Caki2 (cell line): ENCODE measurements at regions not wholly inside any gene's neighbourhood (a gene's known extent, or its start where the extent isn't known, plus 50 kb on each side); places are given as distances from the start of the nearest gene placed in this dataset.
"Not testable (repeated sequence)": the region's sequence is repeated elsewhere in the genome, so short reads cannot be mapped to it uniquely, and the experiment has no call there.

ENCODE experiments used
- DNase-seq: peaks from one replicate; pipeline ENCODE4 v3.0.0-alpha.2; 2015; ENCODE audit warnings: low read depth
- in situ Hi-C: cut with HindIII; loops from 2 replicates; pipeline ENCODE4 v1.10.0; 2016; ENCODE audit warnings: low sequenced_read_pairs, low pct_unique_long_range_greater_than_20kb, mixed read lengths

DNA sequence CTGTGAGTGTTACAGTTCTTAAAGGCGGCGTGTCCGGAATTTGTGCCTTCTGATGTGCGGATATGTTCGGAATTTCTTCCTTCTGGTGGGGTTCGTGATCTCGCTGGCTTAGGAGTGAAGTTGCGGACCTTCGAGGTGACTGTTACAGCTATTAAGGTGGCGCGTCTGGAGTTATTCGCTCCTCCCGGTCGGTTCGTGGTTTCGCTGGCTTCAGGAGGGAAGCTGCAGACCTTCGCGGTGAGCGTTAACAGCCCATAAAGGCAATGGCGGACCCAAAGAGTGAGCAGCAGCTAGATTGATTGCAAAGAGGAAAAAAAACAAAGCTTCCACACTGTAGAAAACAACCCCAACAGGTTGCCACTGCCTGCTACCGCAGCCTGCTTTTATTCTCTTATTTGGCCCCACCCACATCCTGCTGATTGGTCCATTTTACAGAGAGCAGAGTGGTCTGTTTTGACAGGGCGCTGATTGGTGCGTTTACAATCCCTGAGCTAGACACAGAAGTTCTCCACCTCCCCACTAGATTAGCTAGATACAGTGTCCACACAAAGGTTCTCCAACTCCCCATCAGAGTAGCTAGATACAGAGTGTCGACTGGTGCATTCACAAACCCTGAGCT, 95.7 kb upstream of the MYO10 start:
- in situ Hi-C loops, DNase-seq: not testable (repeated sequence)

DNA sequence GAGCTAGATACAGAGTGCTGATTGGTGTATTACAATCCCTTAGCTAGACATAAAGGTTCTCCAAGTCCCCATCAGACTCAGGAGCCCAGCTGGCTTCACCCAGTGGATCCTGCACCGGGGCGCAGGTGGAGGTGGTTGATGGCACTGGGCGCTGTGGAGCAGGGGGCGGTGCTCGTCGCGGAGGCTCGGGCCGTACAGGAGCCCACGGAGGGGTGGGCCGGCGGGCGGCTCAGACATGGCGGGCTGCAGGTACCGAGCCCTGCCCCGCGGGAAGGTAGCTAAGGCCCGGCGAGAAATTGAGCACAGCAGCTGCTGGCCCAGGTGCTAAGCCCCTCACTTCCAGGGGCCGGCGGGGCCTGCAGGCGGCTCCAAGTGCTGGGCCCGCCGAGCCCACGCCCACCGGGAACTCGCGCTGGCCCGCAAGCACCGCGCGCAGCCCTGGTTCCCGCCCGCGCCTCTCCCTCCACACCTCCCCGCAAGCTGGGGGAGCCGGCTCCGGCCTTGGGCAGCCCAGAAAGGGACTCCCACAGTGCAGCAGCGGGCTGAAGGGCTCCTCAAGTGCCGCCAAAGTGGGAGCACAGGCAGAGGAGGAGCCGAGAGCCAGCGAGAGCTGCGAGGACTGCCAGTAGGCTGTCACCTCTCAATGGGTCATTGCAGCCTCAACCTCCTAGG, 96.4 kb upstream of the MYO10 start:
- DNase-seq, in situ Hi-C loops: not testable (repeated sequence)

DNA sequence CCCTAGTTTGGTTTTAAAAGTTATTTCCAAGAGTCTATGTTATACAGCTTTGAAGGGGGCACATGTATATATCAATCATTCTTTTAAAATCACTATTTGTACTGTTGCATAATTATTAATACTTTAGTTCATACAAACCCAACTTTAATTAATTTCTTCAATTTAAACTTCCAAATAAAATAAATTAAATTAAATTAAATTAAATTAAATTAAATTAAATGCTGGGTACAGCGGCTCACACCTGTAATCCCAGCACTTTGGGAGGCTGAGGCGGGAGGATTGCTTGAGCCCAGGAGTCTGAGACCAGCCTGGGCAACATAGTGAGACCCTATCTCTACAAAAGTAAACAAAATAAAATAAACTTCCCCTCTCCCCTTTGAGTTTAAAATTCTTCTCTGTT, 98.9 kb upstream of the MYO10 start:
- DNase-seq, in situ Hi-C loops: not testable (repeated sequence)

DNA sequence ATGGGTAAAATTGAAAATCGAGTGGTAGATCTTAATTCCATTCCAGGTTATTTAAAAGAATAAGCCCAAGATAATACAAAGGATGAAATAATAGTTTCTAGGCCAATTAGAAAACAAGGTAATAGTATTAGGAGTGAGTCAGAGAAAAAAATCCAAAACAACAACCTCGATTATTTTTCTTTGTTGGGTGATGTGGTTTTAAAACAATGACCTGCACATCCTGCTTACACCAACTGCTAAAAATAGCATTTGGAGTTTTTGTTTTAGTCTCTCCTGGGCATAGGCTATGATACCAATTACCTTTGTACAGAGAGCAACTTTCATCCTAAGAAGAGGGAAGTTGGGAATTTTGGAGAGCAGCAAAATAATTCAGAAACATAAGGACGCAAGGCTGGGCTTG, 101.7 kb upstream of the MYO10 start:
- in situ Hi-C loops, result no loop called here
- DNase-seq, result peak; percentile 32

DNA sequence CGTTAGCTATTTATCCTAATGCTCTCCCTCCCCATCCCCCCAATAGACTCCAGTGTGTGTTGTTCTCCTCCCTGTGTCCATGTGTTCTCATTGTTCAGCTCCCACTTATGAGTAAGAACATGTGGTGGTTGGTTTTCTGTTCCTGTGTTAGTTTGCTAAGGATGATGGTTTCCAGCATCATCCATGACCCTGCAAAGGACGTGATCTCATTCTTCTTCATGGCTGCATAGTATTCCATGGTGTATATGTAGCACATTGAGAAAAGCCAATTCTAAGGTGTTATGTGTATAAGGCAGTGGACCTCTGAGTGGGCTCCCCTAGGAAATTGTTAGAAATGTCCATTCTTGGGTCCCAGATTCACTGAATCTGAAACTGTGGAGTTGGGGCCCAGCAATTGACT, 103.1 kb upstream of the MYO10 start:
- in situ Hi-C loops, result no loop called here
- no peak for DNase-seq

DNA sequence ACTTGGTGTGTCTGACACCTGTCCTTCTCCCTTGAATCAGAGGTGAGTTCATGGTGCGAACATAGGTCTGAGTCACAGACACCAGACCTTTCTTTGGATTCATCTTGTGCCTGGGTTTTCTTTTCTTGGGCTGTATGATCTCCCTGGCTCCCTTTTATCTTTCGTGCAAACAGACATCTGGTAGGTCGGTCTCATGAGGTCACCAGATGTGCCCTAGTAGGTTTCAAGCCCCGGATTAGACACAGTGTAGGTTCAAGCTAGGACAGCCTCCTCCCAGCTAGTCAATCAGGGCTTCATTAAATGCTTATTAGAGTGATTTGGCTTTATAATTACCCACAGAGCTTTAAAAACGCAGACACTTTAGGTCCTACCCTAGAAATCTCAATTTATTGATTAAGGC, 106.0 kb upstream of the MYO10 start:
- in situ Hi-C loops, result no loop called here
- DNase-seq, result no peak

DNA sequence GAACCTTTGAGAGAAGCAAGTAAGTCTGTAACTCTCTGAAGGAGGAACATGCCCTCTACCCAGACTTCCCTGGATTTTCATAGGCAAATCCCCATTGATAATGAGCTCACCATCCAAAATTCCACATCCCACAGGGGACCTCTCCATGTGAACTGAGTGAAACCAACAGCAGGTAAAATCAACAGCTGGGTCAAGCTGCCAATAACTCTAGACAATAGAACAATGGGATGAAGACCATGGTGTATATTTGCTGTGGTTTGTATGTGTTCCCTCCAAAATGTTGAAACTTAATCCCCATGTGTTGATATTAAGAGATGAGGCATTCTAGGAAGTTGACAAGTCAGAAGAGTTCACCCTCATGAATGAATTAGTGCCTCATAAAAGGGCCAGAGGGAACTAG, 110.2 kb upstream of the MYO10 start:
- in situ Hi-C loops, result no loop called here
- no peak for DNase-seq

DNA sequence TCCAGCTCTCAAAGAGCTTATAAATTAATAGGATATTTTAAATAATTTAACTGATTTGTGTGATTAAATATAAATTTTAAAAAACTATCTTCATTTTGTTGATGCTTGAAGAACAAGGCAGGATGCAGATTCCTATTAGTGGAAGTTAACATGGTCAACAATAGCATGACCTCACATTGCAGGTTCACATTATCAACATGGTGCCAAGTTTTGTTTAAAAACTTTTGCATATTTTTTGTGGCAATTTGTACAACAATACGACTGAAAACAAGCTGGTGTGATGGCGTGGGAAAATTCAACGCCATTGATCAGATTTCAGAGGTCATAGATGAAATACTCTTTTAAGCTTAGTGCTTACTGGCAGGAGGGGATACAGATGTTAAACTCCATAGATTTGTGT, 114.1 kb upstream of the MYO10 start:
- DNase-seq, result no peak
- in situ Hi-C loops, result no loop called here

DNA sequence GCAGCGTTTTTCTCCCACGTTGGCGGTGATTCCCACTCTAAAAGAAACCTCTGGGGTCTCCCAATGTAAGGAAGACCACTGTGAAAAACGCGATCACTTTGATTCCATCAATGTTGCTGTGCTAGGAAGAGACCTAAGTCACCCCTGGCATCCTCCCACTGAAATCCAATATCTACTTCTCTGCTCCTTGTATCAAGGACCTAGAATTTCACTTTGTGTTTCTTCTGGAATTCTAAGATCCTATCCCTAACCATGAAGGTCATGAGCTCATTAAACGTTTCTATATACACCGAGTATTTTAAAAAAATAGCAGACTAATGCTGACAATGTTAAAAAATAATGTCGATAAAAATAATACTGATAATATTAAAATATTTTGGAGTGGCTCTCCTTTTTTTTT, 118.8 kb upstream of the MYO10 start:
- in situ Hi-C loops, result no loop called here
- peak; percentile 22 for DNase-seq

DNA sequence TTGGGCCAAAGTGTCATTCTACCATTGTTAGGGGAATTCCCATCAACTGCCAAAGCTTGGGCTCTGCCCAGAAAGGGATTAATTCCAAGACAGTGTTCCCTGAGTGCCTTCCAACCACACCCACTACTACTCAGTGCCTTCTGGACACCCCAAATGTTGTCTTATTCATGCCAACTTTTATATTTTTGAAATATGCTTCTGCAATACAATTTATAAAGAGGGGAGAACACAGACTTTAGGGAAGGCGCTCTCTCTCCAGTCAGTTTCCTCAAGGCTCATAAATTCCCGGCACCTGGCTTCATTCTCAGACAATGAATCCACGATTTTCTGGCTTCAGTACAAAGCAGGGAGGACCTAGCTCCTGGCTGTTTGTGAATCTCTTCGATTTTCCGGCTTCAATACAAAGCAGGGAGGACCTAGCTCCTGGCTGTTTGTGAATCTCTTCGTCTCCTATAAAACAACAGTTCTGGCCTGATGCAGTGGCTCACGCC, 120.1 kb upstream of the MYO10 start:
- DNase-seq, result peak; percentile 67
- in situ Hi-C loops, result no loop called here

DNA sequence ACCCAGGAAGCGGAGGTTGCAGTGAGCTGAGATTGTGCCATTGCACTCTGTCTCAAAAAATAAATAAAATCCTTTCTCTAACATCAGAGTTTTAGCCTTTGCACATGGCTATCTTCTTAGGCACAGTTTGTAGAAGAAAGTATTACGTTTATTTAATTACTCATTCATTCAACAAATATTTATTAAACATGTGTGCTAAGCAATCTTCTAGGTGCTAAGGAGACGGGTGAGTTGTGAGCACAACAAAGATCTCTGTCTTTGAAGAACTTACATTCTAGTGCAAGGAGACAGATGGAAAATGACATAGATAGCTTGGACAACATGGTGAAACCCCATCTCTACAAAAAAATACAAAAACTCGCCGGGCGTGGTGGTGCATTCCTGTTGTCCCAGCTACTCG, 122.3 kb upstream of the MYO10 start:
- in situ Hi-C loops, result no loop called here
- peak; percentile 14 for DNase-seq

DNA sequence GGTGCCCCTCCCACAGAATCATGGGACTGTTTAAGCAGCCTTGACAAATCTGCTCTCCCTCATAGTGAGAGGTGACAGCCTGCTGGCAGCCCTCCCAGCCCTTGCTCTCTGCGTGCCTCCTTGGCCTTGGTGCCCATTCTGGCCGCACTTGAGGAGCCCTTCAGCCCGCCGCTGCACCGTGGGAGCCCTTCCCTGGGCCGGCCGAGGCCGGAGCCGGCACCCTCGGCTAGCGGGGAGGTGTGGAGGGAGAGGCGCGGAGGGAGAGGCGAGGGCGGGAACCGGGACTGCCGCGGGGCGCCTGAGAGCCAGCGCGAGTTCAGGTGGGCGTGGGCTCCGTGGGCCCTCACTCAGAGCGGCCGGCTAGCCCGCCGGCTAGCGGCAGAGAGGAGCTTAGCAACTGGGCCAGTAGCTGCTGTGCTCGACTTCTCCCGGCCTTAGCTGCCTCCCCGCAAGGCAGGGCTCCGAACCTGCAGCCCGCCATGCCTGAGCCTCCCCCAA, 125.9 kb upstream of the MYO10 start:
- no peak for DNase-seq
- in situ Hi-C loops, result no loop called here

DNA sequence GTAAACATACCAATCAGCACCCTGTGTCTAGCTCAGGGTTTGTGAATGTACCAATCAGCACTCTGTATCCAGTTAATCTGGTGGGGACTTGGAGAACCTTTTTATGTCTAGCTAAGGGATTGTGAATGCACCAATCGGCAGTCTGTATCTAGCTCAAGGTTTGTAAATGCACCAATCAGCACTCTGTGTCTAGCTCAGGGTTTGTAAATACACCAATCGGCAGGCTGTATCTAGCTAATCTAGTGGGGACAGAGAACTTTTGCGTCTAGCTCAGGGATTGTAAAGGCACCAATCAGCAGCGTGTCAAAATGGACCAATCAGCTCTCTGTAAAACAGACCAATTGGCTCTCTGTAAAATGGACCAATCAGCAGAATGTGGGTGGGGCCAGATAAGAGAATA, 126.7 kb upstream of the MYO10 start:
- DNase-seq, in situ Hi-C loops: not testable (repeated sequence)

DNA sequence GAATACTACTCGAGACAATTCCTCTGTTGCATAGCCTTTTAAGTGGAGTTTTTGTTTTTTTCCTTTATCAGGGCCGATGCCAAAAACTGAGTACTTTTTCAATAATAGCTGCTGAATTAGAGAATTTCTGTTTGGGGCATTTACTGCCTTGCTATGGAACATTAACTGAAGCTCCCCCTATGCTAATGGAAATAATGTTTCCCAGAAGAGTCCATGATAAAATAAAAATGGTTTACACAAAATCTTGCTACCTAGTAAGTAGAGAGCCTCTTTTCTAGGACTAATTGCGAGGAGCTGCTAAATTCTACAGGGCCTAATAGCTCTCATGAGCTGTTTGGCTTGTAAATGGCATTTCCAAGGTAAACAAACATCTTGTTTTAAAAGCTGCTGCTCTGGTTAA, 128.2 kb upstream of the MYO10 start:
- no peak for DNase-seq
- in situ Hi-C loops, result no loop called here

DNA sequence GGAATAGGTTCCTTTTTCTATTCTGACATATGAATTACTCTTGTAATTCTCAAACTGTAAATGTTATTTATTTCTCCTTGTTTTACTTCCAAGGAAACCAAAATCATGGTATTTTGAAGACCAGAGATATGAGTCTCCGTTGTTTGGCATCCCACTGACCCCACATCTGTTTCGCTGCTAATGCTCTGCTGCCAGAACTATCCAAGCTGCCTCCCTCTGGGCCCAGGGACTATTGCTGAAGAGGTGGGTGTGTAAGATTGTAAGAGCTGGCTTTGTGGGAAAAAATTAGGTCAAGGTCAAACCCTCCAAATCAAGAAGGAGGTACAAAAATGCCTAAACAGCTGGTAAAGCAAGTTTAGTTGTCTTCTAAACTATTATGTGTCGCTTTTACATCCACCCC, 129.4 kb upstream of the MYO10 start:
- in situ Hi-C loops, result no loop called here
- no peak for DNase-seq

DNA sequence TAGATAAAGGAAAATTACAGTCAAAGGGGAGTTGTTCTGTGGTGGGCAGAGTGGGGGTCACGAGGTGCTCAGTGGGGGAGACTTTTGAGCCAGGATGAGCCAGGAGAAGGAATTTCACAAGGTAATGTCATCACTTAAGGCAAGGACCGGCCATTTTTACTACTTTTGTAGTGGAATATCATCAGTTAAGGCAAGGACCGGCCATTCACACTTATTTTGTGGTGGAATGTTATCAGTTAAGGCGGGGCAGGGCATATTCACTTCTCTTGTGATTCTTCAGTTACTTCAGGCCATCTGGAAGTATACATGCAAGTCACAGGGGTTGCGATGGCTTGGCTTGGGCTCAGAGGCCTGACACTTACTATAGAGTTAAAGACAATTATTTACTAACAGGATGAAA, 129.9 kb upstream of the MYO10 start:
- in situ Hi-C loops, DNase-seq: not testable (repeated sequence)

DNA sequence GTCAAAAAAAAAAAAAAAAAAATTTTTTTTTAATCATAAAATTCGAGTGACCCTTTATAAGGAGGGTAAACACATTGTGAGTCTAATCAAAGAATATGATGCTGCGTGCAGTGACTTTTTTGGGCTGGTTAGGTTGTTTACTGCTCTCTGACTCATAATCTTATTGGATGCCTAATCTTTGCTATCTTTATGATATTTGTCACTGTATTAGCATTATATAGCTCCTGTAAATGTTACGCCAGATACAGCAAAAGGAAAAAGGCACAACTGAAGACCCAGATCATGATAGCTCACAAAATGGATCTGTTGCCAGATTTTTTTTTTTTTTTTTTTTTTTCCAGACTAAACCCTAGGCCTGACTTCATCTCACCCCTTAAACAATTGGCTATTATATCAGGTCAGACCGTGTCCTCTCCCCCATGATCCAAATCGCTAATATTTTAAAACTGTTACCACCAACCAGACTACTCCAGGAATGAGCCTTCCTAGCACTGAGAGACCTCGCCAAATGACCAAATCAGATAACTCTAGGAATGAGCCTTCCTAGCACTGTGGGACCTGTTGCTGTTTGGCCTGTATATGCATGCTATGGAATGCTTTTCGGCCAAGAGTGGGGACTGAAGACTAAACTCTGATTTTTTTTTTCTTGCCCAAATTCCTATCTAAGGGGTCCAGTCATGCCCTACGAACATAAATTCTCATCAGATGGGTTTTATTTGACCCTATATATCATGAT, 131.7 kb upstream of the MYO10 start:
- DNase-seq, result no peak

DNA sequence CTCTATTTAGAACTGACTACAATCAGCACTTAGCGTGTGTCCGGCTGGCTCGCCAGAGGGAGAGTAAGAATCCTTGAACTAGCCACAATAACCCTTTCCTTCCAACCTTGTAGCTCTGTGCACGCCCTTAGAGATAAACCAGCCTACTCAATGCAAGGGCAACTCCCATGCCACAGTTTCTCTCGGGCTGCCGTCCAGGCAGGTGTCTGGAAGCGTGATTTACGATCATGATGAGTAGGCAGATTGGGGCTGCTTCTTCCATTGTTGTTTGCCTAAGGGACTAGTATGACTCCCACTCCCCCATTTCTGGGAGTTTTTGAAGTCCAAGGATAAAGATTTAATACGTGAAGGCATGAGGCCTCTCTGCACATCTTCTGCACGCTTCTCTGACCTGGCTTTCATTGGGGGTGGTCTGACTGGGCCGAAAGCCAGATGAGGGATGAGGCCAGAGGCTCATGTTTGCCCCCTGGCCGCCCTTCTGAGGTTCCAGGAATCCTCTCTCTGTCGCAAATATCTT, 134.0 kb upstream of the MYO10 start:
- in situ Hi-C loops, result no loop called here

More for the DNA sequence above, 131.7 kb upstream of the MYO10 start:
- in situ Hi-C loops, result no loop called here

DNA sequence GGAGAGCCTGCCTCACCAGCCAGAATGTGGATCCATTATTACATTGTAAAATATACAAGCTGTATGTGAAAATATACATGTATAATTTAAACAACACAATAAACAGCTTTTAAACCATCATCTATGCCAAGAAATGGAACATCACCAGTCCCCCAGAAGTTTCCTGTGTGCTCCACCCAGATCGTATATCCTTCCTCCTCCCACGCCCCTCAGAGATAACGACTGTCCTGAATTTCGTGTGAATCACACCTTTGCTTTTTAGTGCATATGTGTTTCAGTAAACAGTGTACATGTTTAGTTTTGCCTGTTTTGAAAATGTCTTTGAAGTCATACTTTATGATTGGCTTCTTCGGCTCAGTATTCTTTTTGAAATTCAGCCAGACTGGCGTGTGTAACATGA, 134.6 kb upstream of the MYO10 start:
- DNase-seq, result no peak
- in situ Hi-C loops, result no loop called here

More for the DNA sequence above, 134.0 kb upstream of the MYO10 start:
- DNase-seq, result peak; percentile 72
